ENCODE measurements at regions not wholly inside any gene's neighbourhood (a gene's known extent, or its start where the extent isn't known, plus 50 kb on each side); places are given as distances from the start of the nearest gene placed in this dataset.
A peak's percentile ranks its signal among the peaks of the same experiment; 100 is the strongest.
"Not testable (repeated sequence)": the region's sequence is repeated elsewhere in the genome, so short reads cannot be mapped to it uniquely, and the experiment has no call there.

- DNase-seq: no peak
Measured at GRCh38 chr10:111612273-111612672, 535.4 kb downstream of the ADRA2A start.

DNA sequence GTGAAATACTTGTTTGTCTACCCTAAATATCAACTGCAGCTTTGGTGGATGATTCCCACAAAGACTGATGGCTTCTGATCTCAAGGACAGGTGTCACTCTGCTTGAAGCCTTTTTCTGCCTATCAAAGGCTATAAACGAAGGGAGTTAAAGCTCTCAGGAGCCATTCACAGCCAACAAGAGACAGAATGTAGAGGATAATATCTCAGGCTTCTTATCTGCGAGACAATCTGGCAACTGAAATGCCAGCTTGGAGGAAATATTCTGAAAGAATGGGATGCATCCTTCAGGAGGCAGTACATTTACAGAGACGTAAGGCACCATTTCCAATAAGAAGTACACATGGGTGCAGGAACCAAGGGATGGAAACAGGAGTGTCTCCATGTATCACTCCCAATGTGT, 549.4 kb downstream of the GPAM start:
- no peak for DNase-seq

- no peak for DNase-seq
Measured at GRCh38 chr10:111646021-111646420, 537.5 kb downstream of the GPAM start.

DNA sequence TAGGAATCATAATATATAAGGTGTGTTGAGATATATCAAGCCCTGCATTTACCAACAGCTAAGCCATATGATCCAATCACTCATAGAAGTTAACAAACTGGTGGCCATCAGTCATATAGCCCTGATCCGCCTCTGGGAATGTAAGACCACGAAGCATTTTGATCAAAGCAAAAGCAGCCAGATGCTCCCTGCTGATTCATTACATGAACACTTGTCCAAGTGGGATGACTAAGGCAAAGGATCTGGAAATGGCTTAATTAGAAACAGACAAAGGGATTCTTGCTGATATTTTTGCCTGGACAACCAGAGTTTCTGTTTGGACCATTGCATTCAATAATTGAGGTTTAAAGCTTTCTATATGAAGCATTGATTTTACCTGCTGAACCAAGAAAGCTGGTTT, 535.5 kb downstream of the GPAM start:
- no peak for DNase-seq

DNA sequence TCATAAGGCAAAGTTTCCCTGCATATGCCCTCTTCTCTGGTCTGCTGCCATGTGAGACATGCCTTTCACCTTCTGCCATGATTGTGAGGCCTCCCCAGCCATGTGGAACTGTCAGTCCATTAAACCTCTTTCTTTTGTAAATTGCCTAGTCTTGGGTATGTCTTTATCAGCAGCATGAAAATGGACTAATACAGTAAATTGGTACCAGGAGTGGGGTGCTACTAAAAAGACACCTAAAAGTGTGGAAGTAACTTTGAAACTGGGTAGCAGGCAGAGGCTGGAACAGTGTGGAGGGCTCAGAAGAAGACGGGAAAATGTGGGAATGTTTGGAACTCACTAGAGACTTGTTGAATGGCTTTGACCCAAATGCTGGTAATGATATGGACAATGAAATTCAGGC, 534.5 kb downstream of the GPAM start:
- not testable (repeated sequence) for DNase-seq

DNA sequence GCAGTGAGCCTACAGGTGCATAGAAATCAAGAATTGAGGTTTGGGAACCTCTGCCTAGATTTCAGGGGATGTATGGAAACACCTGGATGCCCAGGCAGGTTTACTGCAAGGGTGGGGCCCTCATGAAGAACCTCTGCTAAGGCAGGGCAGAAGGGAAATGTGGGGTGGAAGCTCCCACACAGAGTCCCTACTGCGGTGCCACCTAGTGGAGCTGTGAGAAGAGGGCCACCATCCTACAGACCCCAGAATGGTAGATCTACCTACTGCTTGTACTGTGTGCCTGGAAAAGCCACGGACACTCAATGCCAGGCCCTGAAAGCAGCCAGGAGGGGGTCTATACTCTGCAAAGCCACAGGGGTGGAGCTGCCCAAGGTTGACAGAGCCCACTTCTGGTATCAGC, 533.5 kb downstream of the GPAM start:
- peak in 1 of 2 experiments; percentile 1 for DNase-seq

DNA sequence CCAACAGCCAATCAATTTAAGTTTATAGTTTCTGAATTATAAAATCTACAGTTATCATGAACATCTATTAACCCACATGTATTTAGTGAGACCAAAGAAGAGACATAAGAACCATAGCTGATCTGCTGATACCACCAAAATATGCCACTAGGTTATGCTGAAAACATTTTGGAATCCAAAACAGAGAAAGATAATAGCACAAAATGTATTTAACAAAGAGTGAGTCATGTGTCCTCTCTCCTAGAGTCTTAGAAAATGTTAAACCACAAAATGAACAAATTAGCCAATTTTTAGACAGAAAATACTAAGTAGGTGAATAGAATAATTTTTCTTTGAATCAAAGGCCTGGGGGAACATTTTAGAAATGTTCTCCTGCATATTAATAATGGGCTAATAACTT, 527.5 kb downstream of the GPAM start:
- no peak for DNase-seq

DNA sequence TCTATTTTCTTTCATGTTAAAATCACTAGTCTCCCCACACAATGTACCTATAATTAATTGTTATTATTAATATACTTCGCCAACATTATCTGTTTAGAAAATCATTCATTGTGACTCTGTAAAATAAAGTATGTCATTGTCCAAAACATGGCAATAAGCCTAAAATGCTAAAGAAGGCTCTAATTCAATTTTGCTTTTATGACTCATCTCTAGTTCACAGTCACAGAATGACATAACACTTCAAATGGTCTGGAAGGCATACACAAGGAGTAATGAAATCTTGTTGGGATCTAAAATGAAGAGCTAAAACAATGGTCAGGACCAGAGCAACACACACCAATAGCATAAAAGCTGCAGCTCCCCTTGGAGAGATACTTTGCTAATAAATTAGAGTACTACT, 505.8 kb downstream of the GPAM start:
- no peak for DNase-seq

DNA sequence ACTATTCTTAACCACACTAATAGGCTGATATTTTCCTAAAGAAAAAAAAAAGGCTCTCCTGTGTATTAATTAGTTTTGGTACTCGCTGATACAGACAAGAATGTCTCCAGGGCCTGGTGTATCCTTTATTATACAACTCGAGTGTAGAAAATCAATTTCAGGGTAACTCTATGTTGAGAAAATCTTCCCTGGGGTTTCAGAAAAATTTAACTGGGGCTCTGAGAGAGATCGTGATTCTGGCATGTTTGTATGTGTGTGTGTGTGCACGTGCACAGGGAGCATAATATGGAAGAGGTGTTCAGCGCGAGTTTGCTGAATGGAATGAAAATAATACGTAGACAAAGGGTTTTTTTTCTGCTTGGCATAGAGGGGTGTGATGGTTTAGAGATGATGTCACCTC, 496.8 kb downstream of the GPAM start:
- DNase-seq: no peak

GRCh38 chr10:111698711-111699110, 484.9 kb downstream of the GPAM start:
- DNase-seq: no peak

GRCh38 chr10:111703986-111704385, 479.6 kb downstream of the GPAM start:
- DNase-seq: no peak

- DNase-seq: no peak
Measured at GRCh38 chr10:111705021-111705420, 478.5 kb downstream of the GPAM start.

DNA sequence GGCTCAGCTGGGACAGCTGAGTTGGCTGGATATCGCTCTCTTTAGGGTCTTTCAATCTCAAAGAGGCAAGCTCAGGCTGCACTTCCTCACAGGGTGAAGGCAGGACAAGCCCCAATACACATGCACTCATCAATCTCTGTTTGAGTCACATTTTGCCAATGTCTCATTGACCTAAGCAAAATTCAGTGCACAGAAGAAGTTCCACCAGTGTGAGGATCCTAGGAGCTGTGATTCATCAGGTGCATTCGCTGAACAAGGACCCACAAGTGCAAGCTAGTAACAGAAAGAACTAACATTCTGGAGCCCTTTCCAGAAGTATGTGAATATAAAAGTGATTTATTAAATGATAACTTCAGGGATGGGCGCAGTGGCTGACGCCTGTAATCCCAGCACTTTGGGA, 477.2 kb downstream of the GPAM start:
- no peak for DNase-seq

GRCh38 chr10:111707076-111707475, 476.5 kb downstream of the GPAM start:
- no peak for DNase-seq

DNA sequence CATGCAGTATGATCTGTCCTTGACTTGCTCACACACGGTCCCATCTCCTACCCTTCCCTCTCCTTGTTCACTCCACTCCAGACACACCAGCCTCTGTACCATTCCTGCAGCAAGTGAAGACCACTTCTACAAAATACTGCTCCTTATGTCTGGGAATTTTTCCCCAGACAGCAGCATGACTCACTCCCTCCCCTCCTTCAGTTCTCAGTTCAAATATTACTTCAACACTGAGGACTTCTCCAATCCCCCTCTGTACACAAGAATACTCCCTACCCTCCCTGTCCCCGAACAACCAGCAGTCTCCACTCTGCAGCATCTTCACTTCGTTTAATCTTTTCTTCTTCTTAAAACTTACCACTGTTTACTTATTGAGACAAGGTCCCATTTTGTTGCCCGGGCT, 474.0 kb downstream of the GPAM start:
- DNase-seq: no peak

DNA sequence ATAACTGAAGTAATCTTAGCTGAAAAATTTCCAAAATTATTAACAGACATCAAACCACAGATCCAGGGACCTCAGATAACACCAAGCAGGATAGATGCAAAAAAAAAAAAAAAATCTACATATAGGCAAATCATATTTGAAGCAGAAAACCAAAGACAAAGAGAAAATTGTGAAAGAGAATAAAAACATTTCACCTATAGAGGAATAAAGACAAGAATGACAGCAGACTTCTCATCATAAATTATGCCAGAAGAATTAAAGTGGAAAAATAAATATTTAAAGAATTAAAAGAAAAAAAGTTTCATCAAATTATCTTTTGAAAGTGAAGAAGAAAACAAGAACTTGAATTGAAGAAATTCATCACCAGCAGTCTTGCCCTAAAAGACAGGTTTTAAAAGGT, 467.5 kb downstream of the GPAM start:
- DNase-seq: no peak

DNA sequence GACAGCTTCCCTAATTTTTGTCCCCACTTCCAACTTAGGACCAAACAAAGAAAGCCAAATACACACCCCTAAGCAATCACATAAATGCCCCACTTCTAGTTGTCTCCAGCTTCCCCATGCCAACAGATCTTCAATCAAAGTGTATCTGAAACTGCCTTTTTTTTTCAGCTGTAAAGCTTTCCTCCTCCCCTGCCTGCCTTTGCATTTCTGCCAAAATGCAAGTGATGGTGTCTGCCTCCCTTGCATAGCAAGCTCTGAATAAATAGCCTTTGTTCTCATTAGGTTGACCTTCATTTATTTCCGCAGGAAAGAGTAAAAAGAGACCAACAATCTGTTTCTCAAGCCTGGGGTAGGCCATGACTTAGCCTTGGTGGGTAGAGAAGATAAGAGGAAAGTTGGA, 459.4 kb downstream of the GPAM start:
- DNase-seq: no peak

DNA sequence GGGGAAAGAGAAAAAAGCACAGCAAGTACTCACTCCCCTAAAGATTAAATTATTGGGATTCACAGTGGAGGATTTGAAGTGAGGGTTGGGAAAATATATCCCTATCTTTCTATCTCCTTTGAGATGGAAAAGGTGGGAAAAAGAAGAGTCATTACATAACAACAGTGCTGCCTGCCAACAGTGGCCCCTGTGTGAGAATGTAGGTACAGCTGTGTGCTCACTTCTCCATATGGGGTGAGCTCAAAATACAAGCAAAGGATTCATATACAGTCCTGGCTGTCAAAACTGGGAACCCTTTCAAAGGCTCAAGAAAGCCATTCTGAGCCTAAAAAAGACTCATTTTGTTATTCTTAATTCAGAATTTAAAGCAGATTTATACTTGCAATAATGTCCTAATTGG, 458.5 kb downstream of the GPAM start:
- DNase-seq: no peak

- DNase-seq: no peak
Measured at GRCh38 chr10:111732166-111732785, 451.3 kb downstream of the GPAM start.

- no peak for DNase-seq
Measured at GRCh38 chr10:111739125-111739873, 444.3 kb downstream of the GPAM start.

DNA sequence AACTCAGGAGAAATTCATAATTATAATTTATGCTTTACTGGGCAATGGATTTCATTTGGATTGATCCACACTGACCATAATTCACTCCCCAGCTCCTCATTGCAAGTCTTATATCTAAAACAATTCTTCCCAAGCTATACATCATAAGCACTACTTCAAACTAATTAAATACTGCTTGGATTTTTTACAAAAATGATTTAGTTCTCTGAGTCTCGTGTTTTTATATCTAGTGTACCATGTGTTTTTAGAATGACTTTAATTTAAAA, 443.8 kb downstream of the GPAM start:
- DNase-seq: no peak

GRCh38 chr10:111745982-111746381, 437.6 kb downstream of the GPAM start:
- DNase-seq: no peak

DNA sequence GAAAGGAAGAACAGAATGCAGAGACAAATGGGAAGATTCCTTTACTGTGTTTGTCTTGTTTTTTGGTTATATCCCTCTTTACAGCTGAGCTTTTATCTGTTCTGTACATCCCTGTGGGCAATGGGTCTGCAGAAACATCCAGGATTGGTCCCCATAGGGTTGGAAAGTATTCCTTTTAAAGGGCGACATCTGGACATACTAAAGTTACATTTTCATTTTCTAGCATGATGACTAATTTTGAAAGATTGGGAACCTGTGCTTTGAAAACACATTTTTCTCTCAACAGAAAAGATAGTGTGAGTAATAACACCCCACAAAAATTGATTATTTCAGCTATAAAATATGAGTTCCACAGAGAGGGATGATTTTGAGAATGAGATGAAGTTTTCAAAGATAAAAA, 435.8 kb downstream of the GPAM start:
- DNase-seq: no peak

DNA sequence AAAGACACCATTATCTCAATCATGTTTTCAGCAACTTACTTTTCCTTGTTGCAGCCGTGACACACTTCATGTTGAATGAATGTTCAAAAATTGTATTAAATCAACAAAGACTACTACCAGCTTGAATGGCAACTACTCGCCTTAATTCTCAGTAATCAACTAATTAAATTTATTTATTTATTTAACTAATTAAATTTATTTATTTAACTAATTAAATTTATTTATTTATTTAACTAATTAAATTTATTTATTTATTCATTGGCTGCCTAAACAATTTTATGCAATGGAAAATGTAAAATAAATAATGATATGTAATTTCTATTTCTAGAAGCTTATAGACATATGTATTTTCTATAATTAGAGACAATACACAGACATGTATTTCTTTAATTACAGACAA, 435.4 kb downstream of the GPAM start:
- no peak for DNase-seq

DNA sequence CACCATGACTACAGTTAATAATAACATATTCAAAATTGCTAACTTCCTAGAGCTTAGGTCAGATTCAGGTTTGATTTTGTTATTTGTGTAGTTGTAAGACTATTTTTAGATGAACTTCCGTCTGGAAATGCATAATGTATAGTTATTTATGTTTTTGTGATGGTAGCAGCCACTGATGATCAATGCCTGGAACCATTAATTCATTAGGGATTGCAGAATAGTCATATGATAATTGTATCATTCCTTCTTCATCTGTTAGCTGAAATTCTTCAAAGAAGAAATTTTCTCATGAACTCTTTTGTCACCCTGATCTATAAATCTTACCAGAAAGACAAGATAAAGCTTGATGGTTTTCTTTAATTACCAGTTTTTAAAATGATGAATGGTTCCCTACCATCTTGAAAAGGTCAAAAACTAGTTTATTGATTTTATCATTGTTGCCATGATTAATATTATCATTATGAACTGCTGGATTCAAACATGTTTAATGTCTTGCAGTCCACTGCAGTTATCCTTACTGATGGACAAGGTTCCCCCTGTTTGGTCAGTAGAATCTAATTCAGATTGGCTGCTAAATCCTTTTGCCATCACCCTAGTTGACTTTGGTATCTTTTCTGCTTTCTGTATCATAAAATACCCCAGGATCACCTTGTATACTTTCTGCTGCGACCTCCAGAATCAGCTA, 433.3 kb downstream of the GPAM start:
- DNase-seq: no peak
